Osteocyte (in vitro differentiated cells): ENCODE measurements at regions not wholly inside any gene's neighbourhood (a gene's known extent, or its start where the extent isn't known, plus 50 kb on each side); places are given as distances from the start of the nearest gene placed in this dataset.

Source experiments
- DNase-seq: peaks from one replicate; pipeline ENCODE4 v3.0.0; 2021; ENCODE audit warnings: mixed read lengths; ENCODE audit not compliant: unreplicated experiment; ENCODE audit errors: extremely low spot score
- H3K27ac Mint-ChIP-seq: one replicate; pipeline ENCODE4 v1.8.0; 2021; ENCODE audit warnings: mild to moderate bottlenecking, mixed read lengths; ENCODE audit not compliant: unreplicated experiment
- H3K27me3 Mint-ChIP-seq: one replicate; pipeline ENCODE4 v1.8.0; 2021; ENCODE audit warnings: mixed read lengths; ENCODE audit not compliant: unreplicated experiment
- H3K36me3 Mint-ChIP-seq: one replicate; pipeline ENCODE4 v1.8.0; 2021; ENCODE audit warnings: mixed read lengths; ENCODE audit not compliant: unreplicated experiment
- H3K4me1 Mint-ChIP-seq: one replicate; pipeline ENCODE4 v1.8.0; 2021; ENCODE audit warnings: mixed read lengths; ENCODE audit not compliant: unreplicated experiment
- H3K4me3 Mint-ChIP-seq: one replicate; pipeline ENCODE4 v1.8.0; 2021; ENCODE audit warnings: mild to moderate bottlenecking, moderate library complexity, mixed read lengths; ENCODE audit not compliant: unreplicated experiment
- H3K9me3 Mint-ChIP-seq: one replicate; pipeline ENCODE4 v1.8.0; 2021; ENCODE audit warnings: mixed read lengths; ENCODE audit not compliant: unreplicated experiment
- TF ChIP-seq, protein P1 (sequence below): fragments of 200-600 bp; sonication (generic); IDR thresholded peaks from 2 replicates; pipeline ENCODE4 v1.5.0; 2021; ENCODE audit warnings: antibody characterized with exemption, mild to moderate bottlenecking, moderate library complexity

DNA sequence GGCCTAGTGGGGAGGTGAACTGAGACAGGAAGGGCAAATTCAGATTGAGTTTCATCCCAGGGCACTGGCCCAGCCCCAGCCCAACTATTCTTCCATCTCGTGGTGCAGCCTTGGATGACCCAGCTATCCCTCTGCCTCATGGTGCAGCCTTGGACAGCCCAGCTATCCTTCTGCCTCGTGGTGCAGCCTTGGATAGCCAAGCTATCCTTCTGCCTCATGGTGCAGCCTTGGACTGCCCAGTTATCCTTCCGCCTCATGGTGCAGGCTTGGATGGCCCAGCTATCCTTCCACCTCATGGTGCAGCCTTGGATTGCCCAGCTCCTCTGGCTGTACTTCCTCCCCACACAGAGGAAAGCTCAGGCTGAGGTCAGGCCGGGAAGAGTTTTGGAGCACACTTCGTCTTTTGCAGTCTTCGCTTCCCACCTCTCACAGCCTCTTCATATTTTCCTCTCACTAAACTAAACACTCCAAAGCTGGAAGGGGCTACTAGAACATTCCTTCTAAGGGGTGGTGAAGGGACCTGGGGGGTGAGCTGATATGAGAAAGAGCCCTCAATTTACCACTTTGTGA, 69.8 kb upstream of the TTC34 start:
- TF ChIP-seq, protein P1, sequence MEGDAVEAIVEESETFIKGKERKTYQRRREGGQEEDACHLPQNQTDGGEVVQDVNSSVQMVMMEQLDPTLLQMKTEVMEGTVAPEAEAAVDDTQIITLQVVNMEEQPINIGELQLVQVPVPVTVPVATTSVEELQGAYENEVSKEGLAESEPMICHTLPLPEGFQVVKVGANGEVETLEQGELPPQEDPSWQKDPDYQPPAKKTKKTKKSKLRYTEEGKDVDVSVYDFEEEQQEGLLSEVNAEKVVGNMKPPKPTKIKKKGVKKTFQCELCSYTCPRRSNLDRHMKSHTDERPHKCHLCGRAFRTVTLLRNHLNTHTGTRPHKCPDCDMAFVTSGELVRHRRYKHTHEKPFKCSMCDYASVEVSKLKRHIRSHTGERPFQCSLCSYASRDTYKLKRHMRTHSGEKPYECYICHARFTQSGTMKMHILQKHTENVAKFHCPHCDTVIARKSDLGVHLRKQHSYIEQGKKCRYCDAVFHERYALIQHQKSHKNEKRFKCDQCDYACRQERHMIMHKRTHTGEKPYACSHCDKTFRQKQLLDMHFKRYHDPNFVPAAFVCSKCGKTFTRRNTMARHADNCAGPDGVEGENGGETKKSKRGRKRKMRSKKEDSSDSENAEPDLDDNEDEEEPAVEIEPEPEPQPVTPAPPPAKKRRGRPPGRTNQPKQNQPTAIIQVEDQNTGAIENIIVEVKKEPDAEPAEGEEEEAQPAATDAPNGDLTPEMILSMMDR: no peak
- H3K27ac Mint-ChIP-seq: no peak overlapping the region
- no peaks in the 10 kb centered on the region for H3K36me3 Mint-ChIP-seq
- peaks cover 3% of the 10 kb centered on the region for H3K9me3 Mint-ChIP-seq
- H3K4me3 Mint-ChIP-seq: no peak overlapping the region
- no peaks in the 10 kb centered on the region for H3K4me1 Mint-ChIP-seq
- H3K27me3 Mint-ChIP-seq: no peaks in the 10 kb centered on the region
- no peak for DNase-seq

DNA sequence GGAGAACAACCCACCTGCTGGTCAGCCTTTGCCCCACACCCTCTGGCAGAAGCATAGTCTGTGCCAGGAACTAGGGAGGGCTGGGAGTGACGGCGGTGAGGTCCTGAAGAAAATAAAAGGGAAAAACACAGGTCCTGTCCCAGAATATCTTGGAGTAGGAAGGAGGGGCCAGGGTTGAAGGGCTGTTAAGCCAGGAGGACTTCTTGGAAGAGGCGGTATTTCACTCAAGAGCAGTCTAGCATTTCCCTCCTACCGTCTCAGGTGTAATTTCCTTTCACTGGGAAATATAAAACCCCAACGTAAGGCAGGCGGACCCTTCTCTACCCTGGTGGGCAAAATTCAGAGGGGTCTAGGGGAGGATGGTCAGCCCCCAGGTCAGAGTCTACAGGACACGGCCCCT, 72.7 kb upstream of the TTC34 start:
- Mint-ChIP-seq H3K4me1 (no peaks in the 10 kb centered on the region), H3K9me3 (no peaks in the 10 kb centered on the region)

DNA sequence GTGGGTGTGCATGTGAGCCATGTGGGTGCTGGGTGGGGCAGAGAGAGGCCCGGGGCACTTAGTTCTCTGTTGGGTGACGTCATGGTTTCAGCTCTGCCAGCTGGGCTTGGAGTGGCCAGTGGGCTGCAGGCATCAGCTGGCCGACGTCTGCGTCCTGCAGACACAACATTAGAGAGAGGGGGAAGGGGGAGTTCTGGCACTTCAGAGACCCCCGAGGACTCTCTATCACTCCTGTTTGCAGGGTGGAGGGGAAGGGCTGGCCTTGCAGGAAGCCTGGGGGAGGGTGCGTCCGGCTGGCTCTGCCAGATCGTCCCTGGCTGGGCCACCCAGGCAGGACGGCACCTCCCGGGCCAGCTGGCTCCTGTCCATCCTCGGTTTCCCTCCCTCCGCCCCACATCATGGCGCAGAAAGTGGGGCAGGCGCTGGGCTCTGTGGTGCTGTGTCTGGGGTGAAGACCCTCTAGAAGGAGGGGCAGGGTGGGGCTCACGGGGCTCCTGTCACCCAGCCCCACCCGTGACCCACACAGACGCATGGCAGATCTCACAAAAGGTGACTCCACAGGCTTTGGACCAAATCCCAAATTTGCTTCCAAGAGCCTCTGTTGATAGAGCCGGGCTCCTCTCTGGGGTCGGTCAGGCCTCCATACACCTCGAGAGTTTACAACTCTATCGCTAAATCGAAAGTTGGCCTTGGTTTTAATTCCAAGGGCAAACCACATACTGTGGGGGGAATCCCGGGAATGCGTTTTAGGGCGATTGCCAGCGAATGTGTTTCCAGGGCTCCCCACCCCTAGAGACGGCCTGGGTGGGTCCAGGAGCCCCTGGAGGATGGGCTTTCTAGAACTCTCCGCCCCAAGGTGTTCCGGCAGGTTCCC, 73.4 kb upstream of the TTC34 start:
- no peaks in the 10 kb centered on the region for H3K9me3 Mint-ChIP-seq
- H3K4me3 Mint-ChIP-seq: no peak overlapping the region
- no peaks in the 10 kb centered on the region for H3K36me3 Mint-ChIP-seq
- no peaks in the 10 kb centered on the region for H3K4me1 Mint-ChIP-seq
- TF ChIP-seq, protein P1: no peak
- no peak overlapping the region for H3K27ac Mint-ChIP-seq
- no peaks in the 10 kb centered on the region for H3K27me3 Mint-ChIP-seq
- no peak for DNase-seq

More for the DNA sequence above, 72.7 kb upstream of the TTC34 start:
- DNase-seq: no peak
- H3K36me3 Mint-ChIP-seq: no peaks in the 10 kb centered on the region
- TF ChIP-seq, protein P1: no peak
- H3K4me3 Mint-ChIP-seq: no peak overlapping the region
- H3K27me3 Mint-ChIP-seq: no peaks in the 10 kb centered on the region
- H3K27ac Mint-ChIP-seq: no peak overlapping the region

DNA sequence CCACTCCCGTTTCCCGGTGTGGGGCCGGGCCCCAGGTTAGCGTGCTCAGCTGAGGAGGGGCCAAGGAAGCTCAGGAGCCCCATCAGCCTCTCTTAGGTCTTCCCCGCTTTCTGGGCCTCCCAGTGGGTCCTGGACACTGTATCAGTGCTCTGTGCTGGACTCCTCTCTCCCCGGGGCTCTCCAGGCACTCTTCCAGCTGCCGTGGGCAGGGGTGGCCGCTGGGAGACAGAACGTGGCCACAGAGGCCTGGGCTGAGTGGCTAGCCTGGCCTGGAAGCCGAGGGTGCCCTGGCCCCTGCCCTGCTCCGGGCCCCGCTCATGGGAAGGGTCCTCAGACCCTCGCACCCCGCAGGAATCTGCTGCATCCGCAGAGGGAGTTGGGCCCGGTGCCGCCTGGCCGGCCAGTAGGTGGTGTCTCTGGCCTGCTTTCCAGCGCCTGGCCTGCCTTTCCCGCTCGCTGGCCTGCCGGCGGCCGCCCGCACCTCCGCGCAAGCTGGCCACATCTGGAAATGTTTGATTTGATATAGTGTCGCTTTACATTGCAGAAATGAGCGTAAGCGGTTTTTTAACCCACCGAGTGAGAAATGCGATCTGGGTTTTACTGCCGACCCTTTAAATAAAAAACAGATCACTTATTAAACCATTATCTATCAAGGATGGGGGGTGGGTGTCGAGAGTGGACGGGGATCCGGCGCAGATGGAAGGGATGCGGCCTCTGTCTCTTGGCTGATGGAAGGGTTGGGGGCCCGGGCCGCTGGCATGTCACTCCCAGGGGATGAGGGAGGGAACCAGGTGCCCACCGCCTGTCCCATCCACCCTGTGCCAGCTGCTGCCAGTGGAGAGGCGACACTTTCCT, 74.4 kb upstream of the TTC34 start:
- TF ChIP-seq, protein P1: no peak
- no peaks in the 10 kb centered on the region for H3K36me3 Mint-ChIP-seq
- peaks cover 2% of the 10 kb centered on the region for H3K9me3 Mint-ChIP-seq
- no peak for DNase-seq
- H3K27ac Mint-ChIP-seq: no peak overlapping the region
- H3K4me3 Mint-ChIP-seq: no peak overlapping the region
- H3K27me3 Mint-ChIP-seq: no peaks in the 10 kb centered on the region
- H3K4me1 Mint-ChIP-seq: no peaks in the 10 kb centered on the region

DNA sequence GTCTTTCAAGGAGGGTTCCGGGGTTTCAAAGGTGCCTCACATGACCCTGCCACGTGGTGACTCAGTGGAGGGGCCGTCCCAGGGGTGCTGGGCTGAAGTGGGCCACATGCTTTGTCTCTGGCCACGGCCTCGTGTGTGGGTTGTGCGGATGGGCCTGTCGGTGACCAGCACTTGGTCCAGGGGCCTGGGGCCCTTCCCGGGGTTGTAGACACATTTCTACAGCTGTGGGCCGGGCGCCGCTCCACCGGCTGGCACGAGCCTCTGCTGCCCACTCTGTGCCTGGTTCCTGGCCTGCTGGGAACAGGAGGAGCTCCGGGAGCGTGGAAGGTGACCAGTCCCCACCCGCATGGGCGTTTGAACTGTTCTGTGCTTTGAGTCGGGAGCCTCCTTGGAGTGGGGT, 75.4 kb upstream of the TTC34 start:
- Mint-ChIP-seq H3K9me3 (peaks cover 4% of the 10 kb centered on the region), H3K36me3 (no peaks in the 10 kb centered on the region), H3K27ac (no peak overlapping the region), H3K4me1 (no peaks in the 10 kb centered on the region), H3K27me3 (no peaks in the 10 kb centered on the region), H3K4me3 (no peak overlapping the region)
- TF ChIP-seq, protein P1: no peak
- no peak for DNase-seq
